Ishikawa (cell line): ENCODE measurements at regions not wholly inside any gene's neighbourhood (a gene's known extent, or its start where the extent isn't known, plus 50 kb on each side); places are given as distances from the start of the nearest gene placed in this dataset.

Experiments
- EP300 ChIP-seq: IDR thresholded peaks from 2 replicates; pipeline ENCODE4 v1.6.1; 2012; ENCODE audit warnings: borderline replicate concordance
- NFIC ChIP-seq: IDR thresholded peaks from 2 replicates; pipeline ENCODE4 v1.6.1; 2012
- RAD21 ChIP-seq: IDR thresholded peaks from 2 replicates; pipeline ENCODE4 v1.6.1; 2012; ENCODE audit warnings: low read depth
- TCF12 ChIP-seq: IDR thresholded peaks from 2 replicates; pipeline ENCODE4 v1.6.1; 2012; ENCODE audit warnings: low read depth
- TF ChIP-seq, protein P1 (sequence below): IDR thresholded peaks from 2 replicates; pipeline ENCODE4 v1.6.1; 2012; ENCODE audit warnings: low read depth, mild to moderate bottlenecking
- TF ChIP-seq, protein P2 (sequence below): IDR thresholded peaks from 2 replicates; pipeline ENCODE4 v1.6.1; 2012

DNA sequence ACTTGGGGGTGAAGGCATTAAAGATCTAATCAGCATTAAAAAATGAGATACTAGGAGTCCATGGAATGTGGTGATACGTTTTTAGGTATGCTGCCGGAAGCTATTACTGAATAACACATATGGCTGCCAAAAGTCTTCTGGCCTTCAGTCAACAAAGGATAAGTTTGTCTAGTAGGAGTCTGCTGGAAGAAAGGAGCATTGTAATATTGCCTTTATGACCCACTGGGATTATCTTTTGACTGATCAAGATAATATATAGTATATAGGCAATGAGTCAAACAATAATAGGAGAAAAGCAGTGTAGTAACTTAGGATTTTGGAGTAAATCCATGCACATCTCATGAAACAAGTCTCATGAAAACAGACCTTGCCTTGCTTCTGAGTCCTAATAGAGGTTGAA, 295.4 kb downstream of the SLITRK6 start:
- TF ChIP-seq EP300 = no peak
- TF ChIP-seq, protein P1, sequence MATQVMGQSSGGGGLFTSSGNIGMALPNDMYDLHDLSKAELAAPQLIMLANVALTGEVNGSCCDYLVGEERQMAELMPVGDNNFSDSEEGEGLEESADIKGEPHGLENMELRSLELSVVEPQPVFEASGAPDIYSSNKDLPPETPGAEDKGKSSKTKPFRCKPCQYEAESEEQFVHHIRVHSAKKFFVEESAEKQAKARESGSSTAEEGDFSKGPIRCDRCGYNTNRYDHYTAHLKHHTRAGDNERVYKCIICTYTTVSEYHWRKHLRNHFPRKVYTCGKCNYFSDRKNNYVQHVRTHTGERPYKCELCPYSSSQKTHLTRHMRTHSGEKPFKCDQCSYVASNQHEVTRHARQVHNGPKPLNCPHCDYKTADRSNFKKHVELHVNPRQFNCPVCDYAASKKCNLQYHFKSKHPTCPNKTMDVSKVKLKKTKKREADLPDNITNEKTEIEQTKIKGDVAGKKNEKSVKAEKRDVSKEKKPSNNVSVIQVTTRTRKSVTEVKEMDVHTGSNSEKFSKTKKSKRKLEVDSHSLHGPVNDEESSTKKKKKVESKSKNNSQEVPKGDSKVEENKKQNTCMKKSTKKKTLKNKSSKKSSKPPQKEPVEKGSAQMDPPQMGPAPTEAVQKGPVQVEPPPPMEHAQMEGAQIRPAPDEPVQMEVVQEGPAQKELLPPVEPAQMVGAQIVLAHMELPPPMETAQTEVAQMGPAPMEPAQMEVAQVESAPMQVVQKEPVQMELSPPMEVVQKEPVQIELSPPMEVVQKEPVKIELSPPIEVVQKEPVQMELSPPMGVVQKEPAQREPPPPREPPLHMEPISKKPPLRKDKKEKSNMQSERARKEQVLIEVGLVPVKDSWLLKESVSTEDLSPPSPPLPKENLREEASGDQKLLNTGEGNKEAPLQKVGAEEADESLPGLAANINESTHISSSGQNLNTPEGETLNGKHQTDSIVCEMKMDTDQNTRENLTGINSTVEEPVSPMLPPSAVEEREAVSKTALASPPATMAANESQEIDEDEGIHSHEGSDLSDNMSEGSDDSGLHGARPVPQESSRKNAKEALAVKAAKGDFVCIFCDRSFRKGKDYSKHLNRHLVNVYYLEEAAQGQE = no peak
- TF ChIP-seq RAD21 = no peak
- no peak for TF ChIP-seq TCF12
- no peak for TF ChIP-seq NFIC
- TF ChIP-seq, protein P2, sequence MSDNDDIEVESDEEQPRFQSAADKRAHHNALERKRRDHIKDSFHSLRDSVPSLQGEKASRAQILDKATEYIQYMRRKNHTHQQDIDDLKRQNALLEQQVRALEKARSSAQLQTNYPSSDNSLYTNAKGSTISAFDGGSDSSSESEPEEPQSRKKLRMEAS = no peak
